ENCODE measurements at regions not wholly inside any gene's neighbourhood (a gene's known extent, or its start where the extent isn't known, plus 50 kb on each side); places are given as distances from the start of the nearest gene placed in this dataset.

GRCh38 chr4:18938343-18939099 lies 917.0 kb upstream of the LCORL start:
- Mint-ChIP-seq H3K9me3 (peaks cover 4% of the 10 kb centered on the region), H3K27me3 (no peaks in the 10 kb centered on the region), H3K4me3 (peak overlapping the region; percentile 4), H3K27ac (no peak overlapping the region), H3K36me3 (no peaks in the 10 kb centered on the region), H3K4me1 (peaks cover 4% of the 10 kb centered on the region)
- DNase-seq (ENCODE audit: low spot score in 2 of 2) = no peak
- peak; percentile 26 for ATAC-seq (ENCODE audit: low read depth)

GRCh38 chr4:18937746-18938145 lies 916.2 kb upstream of the LCORL start:
- Mint-ChIP-seq H3K36me3 (no peaks in the 10 kb centered on the region), H3K9me3 (peaks cover 4% of the 10 kb centered on the region)
- no peak for ATAC-seq (ENCODE audit: low read depth)

GRCh38 chr4:18937080-18937479 lies 915.5 kb upstream of the LCORL start:
- no peak for DNase-seq (ENCODE audit: low spot score in 2 of 2)
- Mint-ChIP-seq H3K4me3 (no peak overlapping the region), H3K27me3 (no peaks in the 10 kb centered on the region), H3K27ac (no peak overlapping the region), H3K36me3 (no peaks in the 10 kb centered on the region), H3K4me1 (peaks cover 4% of the 10 kb centered on the region), H3K9me3 (peaks cover 4% of the 10 kb centered on the region)
- no peak for ATAC-seq (ENCODE audit: low read depth)

More at GRCh38 chr4:18937746-18938145, 916.2 kb upstream of the LCORL start:
- no peak overlapping the region for H3K27ac Mint-ChIP-seq
- DNase-seq (ENCODE audit: low spot score in 2 of 2) = no peak
- no peaks in the 10 kb centered on the region for H3K27me3 Mint-ChIP-seq
- H3K4me1 Mint-ChIP-seq = peaks cover 4% of the 10 kb centered on the region
- H3K4me3 Mint-ChIP-seq = no peak overlapping the region

GRCh38 chr4:18935659-18936345 lies 914.2 kb upstream of the LCORL start:
- no peak for DNase-seq (ENCODE audit: low spot score in 2 of 2)
- no peaks in the 10 kb centered on the region for H3K36me3 Mint-ChIP-seq
- ATAC-seq (ENCODE audit: low read depth) = no peak
- H3K4me3 Mint-ChIP-seq = no peak overlapping the region
- no peak overlapping the region for H3K27ac Mint-ChIP-seq
- peaks cover 4% of the 10 kb centered on the region for H3K4me1 Mint-ChIP-seq
- no peaks in the 10 kb centered on the region for H3K27me3 Mint-ChIP-seq
- H3K9me3 Mint-ChIP-seq = peaks cover 4% of the 10 kb centered on the region

GRCh38 chr4:18934197-18934596 lies 912.6 kb upstream of the LCORL start:
- Mint-ChIP-seq H3K9me3 (peaks cover 2% of the 10 kb centered on the region), H3K27me3 (no peaks in the 10 kb centered on the region), H3K27ac (no peak overlapping the region), H3K4me3 (no peak overlapping the region), H3K4me1 (peaks cover 4% of the 10 kb centered on the region), H3K36me3 (no peaks in the 10 kb centered on the region)
- no peak for ATAC-seq (ENCODE audit: low read depth)
- no peak for DNase-seq (ENCODE audit: low spot score in 2 of 2)

- H3K9me3 Mint-ChIP-seq = peaks cover 2% of the 10 kb centered on the region
- ATAC-seq (ENCODE audit: low read depth) (no peak), DNase-seq (ENCODE audit: low spot score in 2 of 2) (no peak)
- H3K27me3 Mint-ChIP-seq = no peaks in the 10 kb centered on the region
- H3K27ac Mint-ChIP-seq = no peak overlapping the region
- H3K4me1 Mint-ChIP-seq = no peaks in the 10 kb centered on the region
- no peak overlapping the region for H3K4me3 Mint-ChIP-seq
- no peaks in the 10 kb centered on the region for H3K36me3 Mint-ChIP-seq
Observed at GRCh38 chr4:18932730-18933339, 911.3 kb upstream of the LCORL start.

GRCh38 chr4:18931643-18932377 lies 910.3 kb upstream of the LCORL start:
- Mint-ChIP-seq H3K36me3 (no peaks in the 10 kb centered on the region), H3K9me3 (peaks cover 2% of the 10 kb centered on the region), H3K4me1 (no peaks in the 10 kb centered on the region), H3K27me3 (no peaks in the 10 kb centered on the region), H3K4me3 (no peak overlapping the region), H3K27ac (no peak overlapping the region)
- ATAC-seq (ENCODE audit: low read depth) (no peak), DNase-seq (ENCODE audit: low spot score in 2 of 2) (no peak)

- ATAC-seq (ENCODE audit: low read depth) (no peak), DNase-seq (ENCODE audit: low spot score in 2 of 2) (no peak)
- Mint-ChIP-seq H3K36me3 (no peaks in the 10 kb centered on the region), H3K27ac (no peak overlapping the region), H3K4me1 (no peaks in the 10 kb centered on the region), H3K9me3 (peaks cover 4% of the 10 kb centered on the region), H3K27me3 (no peaks in the 10 kb centered on the region), H3K4me3 (no peak overlapping the region)
Observed at GRCh38 chr4:18930487-18930886, 908.9 kb upstream of the LCORL start.

GRCh38 chr4:18923496-18924161 lies 902.1 kb upstream of the LCORL start:
- DNase-seq (ENCODE audit: low spot score in 2 of 2) = no peak
- H3K27ac Mint-ChIP-seq = no peak overlapping the region
- H3K4me3 Mint-ChIP-seq = no peak overlapping the region
- ATAC-seq (ENCODE audit: low read depth) = no peak
- no peaks in the 10 kb centered on the region for H3K4me1 Mint-ChIP-seq
- H3K9me3 Mint-ChIP-seq = peaks cover 6% of the 10 kb centered on the region
- H3K27me3 Mint-ChIP-seq = no peaks in the 10 kb centered on the region
- H3K36me3 Mint-ChIP-seq = no peaks in the 10 kb centered on the region

GRCh38 chr4:18917689-18918088 lies 896.1 kb upstream of the LCORL start:
- Mint-ChIP-seq H3K27me3 (no peaks in the 10 kb centered on the region), H3K4me1 (no peaks in the 10 kb centered on the region), H3K27ac (no peak overlapping the region), H3K4me3 (no peak overlapping the region), H3K36me3 (no peaks in the 10 kb centered on the region), H3K9me3 (peaks cover 2% of the 10 kb centered on the region)
- ATAC-seq (ENCODE audit: low read depth) = no peak
- DNase-seq (ENCODE audit: low spot score in 2 of 2) = no peak

- peaks cover 11% of the 10 kb centered on the region for H3K9me3 Mint-ChIP-seq
- no peaks in the 10 kb centered on the region for H3K36me3 Mint-ChIP-seq
- H3K27me3 Mint-ChIP-seq = no peaks in the 10 kb centered on the region
- ATAC-seq (ENCODE audit: low read depth) = no peak
- H3K4me1 Mint-ChIP-seq = no peaks in the 10 kb centered on the region
- no peak overlapping the region for H3K4me3 Mint-ChIP-seq
- DNase-seq (ENCODE audit: low spot score in 2 of 2) = no peak
- no peak overlapping the region for H3K27ac Mint-ChIP-seq
Observed at GRCh38 chr4:18914182-18914581, 892.6 kb upstream of the LCORL start.

- Mint-ChIP-seq H3K27ac (no peak overlapping the region), H3K4me1 (no peaks in the 10 kb centered on the region), H3K27me3 (no peaks in the 10 kb centered on the region), H3K9me3 (peaks cover 2% of the 10 kb centered on the region), H3K4me3 (no peak overlapping the region), H3K36me3 (no peaks in the 10 kb centered on the region)
- ATAC-seq (ENCODE audit: low read depth) = no peak
- no peak for DNase-seq (ENCODE audit: low spot score in 2 of 2)
Observed at GRCh38 chr4:18894928-18895327, 873.4 kb upstream of the LCORL start.

- no peaks in the 10 kb centered on the region for H3K9me3 Mint-ChIP-seq
- no peaks in the 10 kb centered on the region for H3K4me1 Mint-ChIP-seq
Observed at GRCh38 chr4:18882468-18882867, 860.9 kb upstream of the LCORL start.

More at GRCh38 chr4:18882468-18882867, 860.9 kb upstream of the LCORL start:
- no peak for ATAC-seq (ENCODE audit: low read depth)
- Mint-ChIP-seq H3K4me3 (no peak overlapping the region), H3K36me3 (no peaks in the 10 kb centered on the region), H3K27ac (no peak overlapping the region), H3K27me3 (no peaks in the 10 kb centered on the region)
- no peak for DNase-seq (ENCODE audit: low spot score in 2 of 2)
